GM23338 (cell line): ENCODE measurements at regions not wholly inside any gene's neighbourhood (a gene's known extent, or its start where the extent isn't known, plus 50 kb on each side); places are given as distances from the start of the nearest gene placed in this dataset.

Experiments used
- CREB1 ChIP-seq: fragments of 250-450 bp; sonication (Bioruptor Pico); IDR thresholded peaks from 2 replicates; pipeline ENCODE4 v1.5.0; 2020; ENCODE audit warnings: low read depth, mild to moderate bottlenecking, moderate library complexity
- CTCF ChIP-seq, 2 experiments: fragments of 200-600 bp in 1 of 2; sonication (generic) in 1 of 2; conservative IDR thresholded peaks; 2 replicates each; pipeline versions ENCODE4 v1.5.1 to v1.6.1; 2016 to 2017; ENCODE audit warnings: antibody characterized with exemption in 2 of 2, low read depth in 2 of 2, mild to moderate bottlenecking in 2 of 2, moderate library complexity in 1 of 2
- EZH2 ChIP-seq: fragments of 200-600 bp; sonication (generic); IDR thresholded peaks from one replicate; pipeline ENCODE4 v1.8.0; 2017; ENCODE audit warnings: antibody characterized with exemption, mild to moderate bottlenecking, low read depth; ENCODE audit not compliant: unreplicated experiment
- EZH2phosphoT487 ChIP-seq: fragments of 200-600 bp; sonication (generic); IDR thresholded peaks from one replicate; pipeline ENCODE4 v1.8.1; 2018; ENCODE audit warnings: antibody characterized with exemption; ENCODE audit not compliant: unreplicated experiment
- NANOG ChIP-seq: IDR thresholded peaks from 2 replicates; pipeline ENCODE4 v1.6.1; 2016; ENCODE audit warnings: antibody characterized with exemption, borderline replicate concordance
- REST ChIP-seq: IDR thresholded peaks from one replicate; pipeline ENCODE4 v1.6.1; 2018; ENCODE audit warnings: antibody characterized with exemption; ENCODE audit not compliant: unreplicated experiment

GRCh38 chr15:47294765-47295259, 422.5 kb upstream of the SEMA6D start:
- TF ChIP-seq CTCF (conservative IDR thresholded peaks at IDR 0.05; ENCODE audit: low read depth in 2 of 2): no peak
- TF ChIP-seq EZH2: no peak
- TF ChIP-seq CREB1: no peak
- TF ChIP-seq REST: no peak
- TF ChIP-seq NANOG: no peak
- TF ChIP-seq EZH2phosphoT487: no peak
